Gastroesophageal sphincter (tissue), 4 donors: ENCODE measurements at regions not wholly inside any gene's neighbourhood (a gene's known extent, or its start where the extent isn't known, plus 50 kb on each side); places are given as distances from the start of the nearest gene placed in this dataset.

Experiments
- ATAC-seq: fragments of 150-250 bp; one replicate; pipeline ENCODE4 v1.9.1; 2016; ENCODE audit warnings: mild to moderate bottlenecking, moderate library complexity
- H3K27ac ChIP-seq, 4 donors: fragments of 200-600 bp; sonication (generic) in 3 of 4; 1 replicate in 3 of 4; 2 replicates in 1 of 4; pipeline ENCODE4 v1.5.1; 2016 to 2019
- H3K27me3 ChIP-seq: fragments of 200-600 bp; sonication (generic); one replicate; pipeline ENCODE4 v1.5.1; 2019
- H3K36me3 ChIP-seq, 2 donors: fragments of 200-600 bp; sonication (generic); one replicate each; pipeline ENCODE4 v1.5.1; 2019; ENCODE audit warnings: control low read depth in 1 of 2
- H3K4me1 ChIP-seq, 3 donors: fragments of 200-600 bp; sonication (generic); 1 replicate in 2 of 3; 2 replicates in 1 of 3; pipeline ENCODE4 v1.5.1; 2016 to 2019; ENCODE audit warnings: control low read depth in 2 of 3
- H3K4me3 ChIP-seq, 2 donors: fragments of 200-600 bp; sonication (generic); one replicate each; pipeline ENCODE4 v1.5.1; 2019; ENCODE audit warnings: mild to moderate bottlenecking in 1 of 2, moderate library complexity in 1 of 2
- H3K9me3 ChIP-seq, 3 donors: fragments of 200-600 bp; sonication (generic); one replicate each; pipeline ENCODE4 v1.5.1; 2017 to 2019; ENCODE audit warnings: control low read depth in 2 of 3
- EP300 ChIP-seq: sonication (generic); formaldehyde crosslinking; IDR thresholded peaks from one replicate; pipeline ENCODE4 v1.6.1; 2017; ENCODE audit warnings: antibody characterized with exemption, mild to moderate bottlenecking
- POLR2A ChIP-seq, 2 donors: fragments of 450-650 bp; IDR thresholded peaks; one replicate each; pipeline ENCODE4 v1.6.1; 2017; ENCODE audit warnings: antibody characterized with exemption in 2 of 2, mild to moderate bottlenecking in 2 of 2, moderate library complexity in 1 of 2
- POLR2AphosphoS5 ChIP-seq: sonication (generic); formaldehyde crosslinking; IDR thresholded peaks from one replicate; pipeline ENCODE4 v1.6.1; 2017; ENCODE audit warnings: antibody characterized with exemption
- WGBS, 2 donors: methylation state at CpG; one replicate each; pipeline ENCODE4 v1.1.5; 2018; ENCODE audit warnings: low coverage in 1 of 2; 5-methylcytosine and 5-hydroxymethylcytosine counted together
- TF ChIP-seq, protein P1 (sequence below), 4 experiments: fragments of 200-600 bp in 2 of 4; fragments of 450-650 bp in 2 of 4; sonication (generic) in 1 of 4; IDR thresholded peaks; one replicate each; pipeline ENCODE4 v1.5.1; 2017 to 2019; ENCODE audit warnings: antibody characterized with exemption in 4 of 4, mild to moderate bottlenecking in 2 of 4, moderate library complexity in 2 of 4

DNA sequence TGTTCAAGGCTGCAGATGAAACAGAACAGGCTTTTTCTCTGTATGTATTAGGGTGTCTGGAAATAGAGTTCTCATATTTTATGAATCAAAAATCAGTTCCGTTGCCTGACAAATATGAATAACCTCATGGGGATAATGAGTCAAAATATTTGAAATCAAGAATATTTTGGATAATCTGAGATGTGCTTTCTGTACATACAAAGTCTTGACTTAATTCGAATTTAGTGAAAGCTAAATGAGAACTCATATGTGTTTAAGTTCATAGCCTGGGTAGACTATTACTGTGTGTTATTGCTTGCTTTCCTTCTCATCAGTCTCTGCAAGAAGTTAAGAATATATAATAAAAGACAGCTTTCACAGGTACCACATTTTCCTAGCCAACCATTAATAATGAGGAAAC is 689.0 kb downstream of the REEP3 start:
- no peaks in the 10 kb centered on the region for H3K4me1 ChIP-seq
- H3K36me3 ChIP-seq = no peaks in the 10 kb centered on the region
- no peak overlapping the region for H3K4me3 ChIP-seq
- ATAC-seq = no peak
- WGBS, 2 donors = 52 to 75% methylated on average over 2 of the region's 2 CpGs
- no peaks in the 10 kb centered on the region for H3K27me3 ChIP-seq
- TF ChIP-seq EP300 = no peak
- TF ChIP-seq POLR2A (IDR thresholded peaks at IDR 0.05) = no peak
- TF ChIP-seq, protein P1, sequence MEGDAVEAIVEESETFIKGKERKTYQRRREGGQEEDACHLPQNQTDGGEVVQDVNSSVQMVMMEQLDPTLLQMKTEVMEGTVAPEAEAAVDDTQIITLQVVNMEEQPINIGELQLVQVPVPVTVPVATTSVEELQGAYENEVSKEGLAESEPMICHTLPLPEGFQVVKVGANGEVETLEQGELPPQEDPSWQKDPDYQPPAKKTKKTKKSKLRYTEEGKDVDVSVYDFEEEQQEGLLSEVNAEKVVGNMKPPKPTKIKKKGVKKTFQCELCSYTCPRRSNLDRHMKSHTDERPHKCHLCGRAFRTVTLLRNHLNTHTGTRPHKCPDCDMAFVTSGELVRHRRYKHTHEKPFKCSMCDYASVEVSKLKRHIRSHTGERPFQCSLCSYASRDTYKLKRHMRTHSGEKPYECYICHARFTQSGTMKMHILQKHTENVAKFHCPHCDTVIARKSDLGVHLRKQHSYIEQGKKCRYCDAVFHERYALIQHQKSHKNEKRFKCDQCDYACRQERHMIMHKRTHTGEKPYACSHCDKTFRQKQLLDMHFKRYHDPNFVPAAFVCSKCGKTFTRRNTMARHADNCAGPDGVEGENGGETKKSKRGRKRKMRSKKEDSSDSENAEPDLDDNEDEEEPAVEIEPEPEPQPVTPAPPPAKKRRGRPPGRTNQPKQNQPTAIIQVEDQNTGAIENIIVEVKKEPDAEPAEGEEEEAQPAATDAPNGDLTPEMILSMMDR (IDR thresholded peaks at IDR 0.05) = no peak
- TF ChIP-seq POLR2AphosphoS5 = no peak
- H3K27ac ChIP-seq = no peak overlapping the region
- no peaks in the 10 kb centered on the region for H3K9me3 ChIP-seq

DNA sequence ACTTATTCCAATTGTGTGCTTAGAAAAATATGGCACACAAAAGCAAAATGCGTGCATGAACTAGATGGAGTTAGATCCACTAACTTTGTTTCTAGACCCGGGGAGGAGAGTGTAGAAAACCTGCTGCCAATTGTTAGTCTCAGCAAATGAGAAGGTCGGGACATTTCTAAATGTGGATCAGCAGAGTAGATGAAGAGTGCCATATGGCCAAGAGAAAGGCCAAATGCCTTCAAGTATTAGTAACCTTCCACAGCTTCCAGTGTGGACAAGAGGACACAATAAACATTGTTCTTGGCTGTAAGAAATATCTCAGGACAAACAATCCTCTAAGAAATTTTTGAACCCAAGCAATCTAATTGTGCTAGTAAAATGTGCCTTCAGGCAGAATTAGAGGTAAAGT is 690.3 kb downstream of the REEP3 start:
- H3K27me3 ChIP-seq = no peaks in the 10 kb centered on the region
- no peak overlapping the region for H3K27ac ChIP-seq
- ATAC-seq = no peak
- no peak overlapping the region for H3K4me3 ChIP-seq
- WGBS, 2 donors = 28 to 43% methylated on average over 3 of the region's 3 CpGs
- H3K4me1 ChIP-seq = no peaks in the 10 kb centered on the region
- H3K9me3 ChIP-seq = no peaks in the 10 kb centered on the region
- TF ChIP-seq EP300 (no peak), POLR2AphosphoS5 (no peak)
- TF ChIP-seq, protein P1 (IDR thresholded peaks at IDR 0.05) = no peak
- no peaks in the 10 kb centered on the region for H3K36me3 ChIP-seq

DNA sequence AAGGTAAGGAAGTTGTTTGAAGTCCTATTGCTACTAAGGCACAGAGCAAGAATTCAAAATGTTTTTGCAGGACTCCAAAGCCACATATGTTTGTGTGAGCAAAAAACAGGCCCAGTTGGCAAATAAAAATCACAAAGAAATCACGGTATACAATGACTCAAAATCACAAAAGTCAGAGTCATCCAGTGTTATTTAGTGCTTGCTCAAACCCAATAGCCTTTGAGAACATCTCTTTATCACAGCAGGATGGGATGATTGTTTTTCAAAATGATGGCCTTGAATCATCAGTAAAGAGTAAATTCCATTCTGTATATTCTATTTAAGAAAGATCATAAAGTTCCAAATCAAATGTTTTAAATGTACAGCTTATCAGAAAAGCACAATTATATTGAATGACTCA is 693.9 kb downstream of the REEP3 start:
- 75 to 92% methylated on average over 1 of the region's 1 CpG for WGBS, 2 donors
- Histone ChIP-seq H3K27me3 (no peaks in the 10 kb centered on the region), H3K4me1 (no peaks in the 10 kb centered on the region), H3K9me3 (no peaks in the 10 kb centered on the region), H3K27ac (no peak overlapping the region), H3K4me3 (no peak overlapping the region), H3K36me3 (no peaks in the 10 kb centered on the region)
- TF ChIP-seq POLR2AphosphoS5 = no peak
- TF ChIP-seq EP300 = no peak
- TF ChIP-seq POLR2A (IDR thresholded peaks at IDR 0.05) = no peak
- TF ChIP-seq, protein P1 (IDR thresholded peaks at IDR 0.05) = no peak
- ATAC-seq = no peak

DNA sequence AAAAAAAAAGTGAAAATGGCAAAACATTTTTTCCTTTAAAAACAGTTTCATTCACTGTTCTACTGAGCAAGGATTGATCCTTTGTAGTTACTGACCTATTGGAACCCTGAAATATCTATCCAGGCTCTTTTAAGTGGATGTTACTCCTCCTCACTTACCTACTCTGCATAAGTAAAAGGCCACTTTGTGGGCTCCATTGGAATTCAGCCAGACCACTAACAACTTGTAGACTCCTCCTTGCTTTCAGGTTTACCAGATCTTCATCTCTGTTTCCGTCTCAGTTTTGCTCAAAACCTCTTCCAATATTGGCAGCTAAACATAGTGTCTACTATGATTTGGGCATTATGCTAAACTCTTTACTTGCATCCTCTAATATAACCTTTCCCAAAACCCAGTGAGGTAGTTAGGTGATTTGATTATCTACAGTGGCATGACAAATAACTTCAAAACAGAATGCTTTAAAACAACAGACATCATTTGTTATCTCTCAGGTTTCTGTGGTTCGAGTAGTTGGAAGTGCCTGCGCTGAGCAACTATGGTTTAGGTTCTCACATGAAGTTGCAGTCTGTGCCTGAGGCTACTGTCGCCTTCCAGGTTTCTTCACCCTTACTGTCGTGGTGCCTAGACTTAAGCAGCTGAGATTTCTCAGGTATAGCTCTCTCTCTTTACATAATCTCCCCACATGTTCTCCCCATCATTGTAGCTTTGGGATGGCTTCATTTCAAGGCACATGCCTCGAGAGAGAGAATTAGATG is 698.2 kb downstream of the REEP3 start:
- 73 to 86% methylated on average over 1 to 4 of the region's 6 CpGs for WGBS, 2 donors
- H3K4me1 ChIP-seq = no peaks in the 10 kb centered on the region
- H3K36me3 ChIP-seq = no peaks in the 10 kb centered on the region
- no peak for TF ChIP-seq POLR2A (IDR thresholded peaks at IDR 0.05)
- TF ChIP-seq POLR2AphosphoS5 = no peak
- TF ChIP-seq EP300 = no peak
- TF ChIP-seq, protein P1 (IDR thresholded peaks at IDR 0.05) = no peak
- H3K4me3 ChIP-seq = no peak overlapping the region
- no peaks in the 10 kb centered on the region for H3K27me3 ChIP-seq
- no peak overlapping the region for H3K27ac ChIP-seq
- no peak for ATAC-seq
- H3K9me3 ChIP-seq = peaks cover 0 to 11% (median 0%) of the 10 kb centered on the region in 3 donors

DNA sequence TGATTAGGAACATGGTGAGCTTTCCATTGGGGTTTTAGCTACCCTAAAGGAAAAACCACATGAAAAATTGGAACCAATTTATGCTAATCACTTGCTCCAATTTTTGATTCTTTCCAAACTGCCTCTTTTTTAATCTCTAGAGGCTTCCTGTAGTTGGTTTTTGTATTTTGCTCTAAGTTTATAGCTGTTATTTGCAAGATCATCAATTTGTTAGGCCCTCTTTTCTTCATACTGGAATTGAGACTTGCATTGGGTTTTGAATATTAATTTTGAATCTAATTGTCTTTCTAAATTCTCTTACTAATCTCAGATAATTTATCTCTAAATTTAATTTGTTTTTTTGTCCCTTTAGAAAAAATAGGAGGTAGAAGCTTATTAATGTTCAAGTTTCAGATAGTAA is 713.3 kb downstream of the REEP3 start:
- TF ChIP-seq POLR2AphosphoS5 = no peak
- TF ChIP-seq POLR2A (IDR thresholded peaks at IDR 0.05) = no peak
- TF ChIP-seq, protein P1 (IDR thresholded peaks at IDR 0.05) = no peak
- H3K4me3 ChIP-seq = no peak overlapping the region
- ATAC-seq = no peak
- no peaks in the 10 kb centered on the region for H3K4me1 ChIP-seq
- H3K9me3 ChIP-seq = no peaks in the 10 kb centered on the region
- no peak overlapping the region for H3K27ac ChIP-seq
- no peaks in the 10 kb centered on the region for H3K36me3 ChIP-seq
- H3K27me3 ChIP-seq = no peaks in the 10 kb centered on the region
